IMR-90 (cell line): ENCODE measurements at regions not wholly inside any gene's neighbourhood (a gene's known extent, or its start where the extent isn't known, plus 50 kb on each side); places are given as distances from the start of the nearest gene placed in this dataset.

Experiments used
- BHLHE40 ChIP-seq: fragments of 150-350 bp; IDR thresholded peaks from 2 replicates; pipeline ENCODE4 v1.6.1; 2016; ENCODE audit warnings: mild to moderate bottlenecking, low read depth, low read length
- CEBPB ChIP-seq: IDR thresholded peaks from 2 replicates; pipeline ENCODE4 v1.6.1; 2012; ENCODE audit warnings: low read depth, low read length, improper control_type of control experiment
- CTCF ChIP-seq: conservative IDR thresholded peaks from 2 replicates; pipeline ENCODE4 v1.5.1; 2012; ENCODE audit warnings: mild to moderate bottlenecking, low read depth, low read length, improper control_type of control experiment
- POLR2A ChIP-seq: IDR thresholded peaks from 2 replicates; pipeline ENCODE4 v1.6.1; 2012; ENCODE audit warnings: mild to moderate bottlenecking, low read depth, low read length
- RFX5 ChIP-seq: IDR thresholded peaks from 2 replicates; pipeline ENCODE4 v1.8.0; 2012; ENCODE audit warnings: low read depth, mild to moderate bottlenecking, low read length, moderate library complexity
- SMC3 ChIP-seq: fragments of 150-350 bp; IDR thresholded peaks from 2 replicates; pipeline ENCODE4 v1.6.1; 2016; ENCODE audit warnings: low read depth, mild to moderate bottlenecking, antibody characterized with exemption, low read length, moderate library complexity

- TF ChIP-seq SMC3 (no peak), CTCF (no peak), POLR2A (no peak), CEBPB (no peak), RFX5 (no peak), BHLHE40 (no peak)
Measured at GRCh38 chr5:168104811-168105481, 186.5 kb upstream of the WWC1 start.
